Fibroblast of the conjunctiva (primary cell): ENCODE measurements at regions not wholly inside any gene's neighbourhood (a gene's known extent, or its start where the extent isn't known, plus 50 kb on each side); places are given as distances from the start of the nearest gene placed in this dataset.
"Not testable (repeated sequence)": the region's sequence is repeated elsewhere in the genome, so short reads cannot be mapped to it uniquely, and the experiment has no call there.

Experiments
- DNase-seq: peaks from one replicate; pipeline ENCODE4 v3.0.0-alpha.2; 2010; ENCODE audit warnings: low read depth

GRCh38 chr7:80346704-80347103 lies 165.2 kb downstream of the GNAT3 start:
- no peak for DNase-seq

GRCh38 chr7:80335511-80336231 lies 176.2 kb downstream of the GNAT3 start:
- DNase-seq = no peak

GRCh38 chr7:80334908-80335307 lies 177.0 kb downstream of the GNAT3 start:
- no peak for DNase-seq

- DNase-seq = no peak
These were observed 177.7 kb downstream of the GNAT3 start for GRCh38 chr7:80334196-80334595.

GRCh38 chr7:80333040-80333439 lies 178.8 kb downstream of the GNAT3 start:
- no peak for DNase-seq

- DNase-seq = no peak
These were observed 181.4 kb downstream of the GNAT3 start for GRCh38 chr7:80330434-80330833.

GRCh38 chr7:80324032-80324431 lies 187.8 kb downstream of the GNAT3 start:
- DNase-seq = no peak

GRCh38 chr7:80319461-80319860 lies 184.8 kb downstream of the GNAI1 start:
- no peak for DNase-seq

GRCh38 chr7:80318081-80318480 lies 183.4 kb downstream of the GNAI1 start:
- DNase-seq = no peak

GRCh38 chr7:80316811-80317210 lies 182.2 kb downstream of the GNAI1 start:
- DNase-seq = no peak

- DNase-seq = no peak
These were observed 179.1 kb downstream of the GNAI1 start for GRCh38 chr7:80313716-80314115.

- no peak for DNase-seq
These were observed 178.5 kb downstream of the GNAI1 start for GRCh38 chr7:80313067-80313626.

- DNase-seq = peak; percentile 89
These were observed 177.6 kb downstream of the GNAI1 start for GRCh38 chr7:80312139-80312661.

- no peak for DNase-seq
These were observed 176.7 kb downstream of the GNAI1 start for GRCh38 chr7:80311313-80311712.

- DNase-seq = no peak
These were observed 175.4 kb downstream of the GNAI1 start for GRCh38 chr7:80309971-80310549.

- no peak for DNase-seq
These were observed 174.7 kb downstream of the GNAI1 start for GRCh38 chr7:80309377-80309776.

- DNase-seq = peak; percentile 82
These were observed 172.7 kb downstream of the GNAI1 start for GRCh38 chr7:80307227-80307856.

GRCh38 chr7:80303315-80303714 lies 168.7 kb downstream of the GNAI1 start:
- no peak for DNase-seq

- DNase-seq = no peak
These were observed 168.0 kb downstream of the GNAI1 start for GRCh38 chr7:80302636-80303035.

GRCh38 chr7:80302078-80302477 lies 167.4 kb downstream of the GNAI1 start:
- DNase-seq = no peak

- no peak for DNase-seq
These were observed 163.6 kb downstream of the GNAI1 start for GRCh38 chr7:80298201-80298600.

- no peak for DNase-seq
These were observed 159.7 kb downstream of the GNAI1 start for GRCh38 chr7:80294346-80294745.

GRCh38 chr7:80292634-80293033 lies 158.0 kb downstream of the GNAI1 start:
- not testable (repeated sequence) for DNase-seq
